DMS53 treated with DMSO at 0.1 percent for 48 hours (cell line): ENCODE measurements at regions not wholly inside any gene's neighbourhood (a gene's known extent, or its start where the extent isn't known, plus 50 kb on each side); places are given as distances from the start of the nearest gene placed in this dataset.
"Not testable (repeated sequence)": the region's sequence is repeated elsewhere in the genome, so short reads cannot be mapped to it uniquely, and the experiment has no call there.

Experiments used
- DNase-seq: peaks from one replicate; lab custom pipeline; 2025; ENCODE audit not compliant: unreplicated experiment; lab: John Stamatoyannopoulos, UW

GRCh38 chr7:53087274-53087673 is 51.8 kb downstream of the POM121L12 start:
- DNase-seq, result no peak

- DNase-seq, result no peak
These were observed 58.8 kb downstream of the POM121L12 start for GRCh38 chr7:53094191-53094590.

GRCh38 chr7:53094827-53095226 is 59.4 kb downstream of the POM121L12 start:
- DNase-seq, result no peak

GRCh38 chr7:53095731-53096501 is 60.5 kb downstream of the POM121L12 start:
- no peak for DNase-seq

GRCh38 chr7:53100091-53100490 is 64.7 kb downstream of the POM121L12 start:
- DNase-seq, result no peak

GRCh38 chr7:53101026-53101425 is 65.6 kb downstream of the POM121L12 start:
- DNase-seq, result no peak

- DNase-seq, result no peak
These were observed 75.0 kb downstream of the POM121L12 start for GRCh38 chr7:53110425-53110824.

- DNase-seq, result no peak
These were observed 75.6 kb downstream of the POM121L12 start for GRCh38 chr7:53111031-53111430.

GRCh38 chr7:53113424-53113823 is 78.0 kb downstream of the POM121L12 start:
- DNase-seq, result no peak

GRCh38 chr7:53119514-53119941 is 84.1 kb downstream of the POM121L12 start:
- no peak for DNase-seq

- DNase-seq, result no peak
These were observed 85.9 kb downstream of the POM121L12 start for GRCh38 chr7:53121374-53121773.

- DNase-seq, result no peak
These were observed 96.3 kb downstream of the POM121L12 start for GRCh38 chr7:53131697-53132096.

- no peak for DNase-seq
These were observed 116.1 kb downstream of the POM121L12 start for GRCh38 chr7:53151496-53151895.

GRCh38 chr7:53187184-53187583 is 151.8 kb downstream of the POM121L12 start:
- DNase-seq, result not testable (repeated sequence)

GRCh38 chr7:53191191-53191695 is 155.8 kb downstream of the POM121L12 start:
- DNase-seq, result no peak

GRCh38 chr7:53191836-53192443 is 156.5 kb downstream of the POM121L12 start:
- no peak for DNase-seq

GRCh38 chr7:53205006-53205405 is 169.6 kb downstream of the POM121L12 start:
- DNase-seq, result no peak

- DNase-seq, result no peak
These were observed 173.7 kb downstream of the POM121L12 start for GRCh38 chr7:53209129-53209528.

- no peak for DNase-seq
These were observed 179.0 kb downstream of the POM121L12 start for GRCh38 chr7:53214463-53214862.

GRCh38 chr7:53218730-53219504 is 183.5 kb downstream of the POM121L12 start:
- DNase-seq, result no peak

GRCh38 chr7:53229202-53229601 is 193.8 kb downstream of the POM121L12 start:
- DNase-seq, result no peak
